Ascending aorta (tissue), 2 donors: ENCODE measurements at regions not wholly inside any gene's neighbourhood (a gene's known extent, or its start where the extent isn't known, plus 50 kb on each side); places are given as distances from the start of the nearest gene placed in this dataset.

ENCODE experiments used
- DNase-seq, 2 donors: peaks; one replicate each; pipeline ENCODE4 v3.0.0-alpha.2; 2019; ENCODE audit warnings: low spot score in 2 of 2
- H3K27ac ChIP-seq, 2 donors: fragments of 200-600 bp; sonication (generic); one replicate each; pipeline ENCODE4 v1.5.1; 2016 to 2017; ENCODE audit warnings: mild to moderate bottlenecking in 1 of 2
- H3K27me3 ChIP-seq: fragments of 200-600 bp; sonication (generic); one replicate; pipeline ENCODE4 v1.5.1; 2017
- H3K36me3 ChIP-seq, 2 donors: fragments of 200-600 bp; sonication (generic); one replicate each; pipeline ENCODE4 v1.5.1; 2016
- H3K4me1 ChIP-seq, 2 donors: fragments of 200-600 bp; sonication (generic); one replicate each; pipeline ENCODE4 v1.5.1; 2016 to 2017; ENCODE audit warnings: mild to moderate bottlenecking in 1 of 2
- H3K4me3 ChIP-seq, 2 donors: fragments of 200-600 bp; sonication (generic); one replicate each; pipeline ENCODE4 v1.5.1; 2016 to 2017; ENCODE audit warnings: mild to moderate bottlenecking in 1 of 2
- H3K9me3 ChIP-seq, 2 donors: fragments of 200-600 bp; sonication (generic); one replicate each; pipeline ENCODE4 v1.5.1; 2016
- intact Hi-C: fragments of 100-400 bp; cut with DNase I; formaldehyde crosslinking; loops from one replicate; pipeline ENCODE4 v1.15.1; 2023
- TF ChIP-seq, protein P1 (sequence below), 3 experiments: fragments of 200-600 bp in 2 of 3; fragments of 450-650 bp in 1 of 3; sonication (generic) in 2 of 3; IDR thresholded peaks; one replicate each; pipeline ENCODE4 v1.5.1; 2016 to 2019; ENCODE audit warnings: antibody characterized with exemption in 3 of 3, mild to moderate bottlenecking in 1 of 3, moderate library complexity in 1 of 3

DNA sequence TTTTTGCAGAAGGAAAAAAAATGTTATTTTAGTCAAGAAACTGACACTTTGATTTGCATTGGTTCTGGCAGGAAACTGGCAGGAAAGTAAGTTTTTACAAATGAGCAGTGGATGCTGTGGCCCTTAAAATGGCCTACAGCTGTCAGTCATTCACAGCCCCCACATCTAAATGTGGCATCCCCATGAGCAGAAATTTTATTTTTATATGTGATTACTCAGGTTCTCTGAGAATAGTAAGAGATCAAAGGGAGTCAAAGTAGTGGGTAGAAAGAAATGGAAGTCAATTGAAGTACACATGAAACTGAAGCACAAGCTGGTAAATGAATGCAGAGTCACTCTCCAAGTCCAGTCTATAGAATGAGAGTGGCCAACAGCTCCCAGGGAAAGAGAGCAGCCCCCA is 80.3 kb downstream of the ENC1 start:
- Histone ChIP-seq H3K36me3 (no peaks in the 10 kb centered on the region), H3K4me1 (no peaks in the 10 kb centered on the region), H3K27me3 (no peaks in the 10 kb centered on the region), H3K4me3 (no peak overlapping the region), H3K27ac (no peak overlapping the region), H3K9me3 (no peaks in the 10 kb centered on the region)
- intact Hi-C loops: no loop called here
- no peak for DNase-seq
- TF ChIP-seq, protein P1, sequence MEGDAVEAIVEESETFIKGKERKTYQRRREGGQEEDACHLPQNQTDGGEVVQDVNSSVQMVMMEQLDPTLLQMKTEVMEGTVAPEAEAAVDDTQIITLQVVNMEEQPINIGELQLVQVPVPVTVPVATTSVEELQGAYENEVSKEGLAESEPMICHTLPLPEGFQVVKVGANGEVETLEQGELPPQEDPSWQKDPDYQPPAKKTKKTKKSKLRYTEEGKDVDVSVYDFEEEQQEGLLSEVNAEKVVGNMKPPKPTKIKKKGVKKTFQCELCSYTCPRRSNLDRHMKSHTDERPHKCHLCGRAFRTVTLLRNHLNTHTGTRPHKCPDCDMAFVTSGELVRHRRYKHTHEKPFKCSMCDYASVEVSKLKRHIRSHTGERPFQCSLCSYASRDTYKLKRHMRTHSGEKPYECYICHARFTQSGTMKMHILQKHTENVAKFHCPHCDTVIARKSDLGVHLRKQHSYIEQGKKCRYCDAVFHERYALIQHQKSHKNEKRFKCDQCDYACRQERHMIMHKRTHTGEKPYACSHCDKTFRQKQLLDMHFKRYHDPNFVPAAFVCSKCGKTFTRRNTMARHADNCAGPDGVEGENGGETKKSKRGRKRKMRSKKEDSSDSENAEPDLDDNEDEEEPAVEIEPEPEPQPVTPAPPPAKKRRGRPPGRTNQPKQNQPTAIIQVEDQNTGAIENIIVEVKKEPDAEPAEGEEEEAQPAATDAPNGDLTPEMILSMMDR (IDR thresholded peaks at IDR 0.05): no peak

DNA sequence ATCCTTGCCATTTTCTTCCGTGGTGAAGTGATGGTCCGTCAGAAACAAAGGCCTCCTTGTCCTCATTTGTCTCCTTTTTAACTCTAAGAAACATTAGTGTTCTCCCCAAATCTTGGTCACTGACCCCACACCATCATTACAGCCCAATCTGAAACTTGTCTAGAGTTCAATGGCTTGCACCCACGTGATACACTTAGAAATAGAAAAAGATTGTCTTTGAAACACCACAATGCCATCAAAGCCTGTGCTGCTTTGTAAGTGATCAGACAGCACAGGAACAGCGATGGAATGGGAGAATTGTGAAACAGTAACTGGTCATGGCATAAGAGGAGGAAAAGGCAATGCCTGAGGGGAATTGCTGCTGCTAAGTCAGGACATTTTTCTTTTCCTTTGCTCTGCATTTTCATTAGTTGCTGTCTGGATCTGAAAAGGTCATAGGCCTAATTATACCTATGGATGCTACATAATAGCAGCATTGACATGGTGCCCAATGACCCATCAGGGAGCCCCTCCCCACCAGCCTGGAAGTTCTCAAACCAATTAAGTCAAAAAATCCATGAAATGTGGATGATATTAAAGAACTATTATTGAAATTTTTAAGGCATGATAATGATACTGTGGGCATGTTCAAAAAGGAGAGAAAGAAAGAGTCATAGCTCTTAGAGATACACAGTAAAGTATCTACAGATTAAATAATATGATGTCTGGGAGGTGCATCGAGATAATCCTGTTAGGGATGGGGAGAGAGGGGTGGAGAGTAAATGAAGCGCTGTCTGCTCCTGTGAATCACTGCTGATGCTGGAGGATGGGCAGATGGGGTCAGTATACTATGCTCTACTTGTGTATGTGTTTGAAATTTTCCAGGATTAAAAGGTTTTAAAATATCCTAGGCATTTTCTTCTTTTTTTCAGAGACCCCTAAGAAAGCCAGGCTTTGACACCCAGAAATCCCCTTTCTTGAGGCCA is 83.6 kb downstream of the ENC1 start:
- Histone ChIP-seq H3K4me1 (no peaks in the 10 kb centered on the region), H3K4me3 (no peak overlapping the region), H3K27me3 (no peaks in the 10 kb centered on the region), H3K36me3 (no peaks in the 10 kb centered on the region), H3K27ac (no peak overlapping the region), H3K9me3 (no peaks in the 10 kb centered on the region)
- DNase-seq: no peak
- intact Hi-C loops: no loop called here
- TF ChIP-seq, protein P1 (IDR thresholded peaks at IDR 0.05): no peak

DNA sequence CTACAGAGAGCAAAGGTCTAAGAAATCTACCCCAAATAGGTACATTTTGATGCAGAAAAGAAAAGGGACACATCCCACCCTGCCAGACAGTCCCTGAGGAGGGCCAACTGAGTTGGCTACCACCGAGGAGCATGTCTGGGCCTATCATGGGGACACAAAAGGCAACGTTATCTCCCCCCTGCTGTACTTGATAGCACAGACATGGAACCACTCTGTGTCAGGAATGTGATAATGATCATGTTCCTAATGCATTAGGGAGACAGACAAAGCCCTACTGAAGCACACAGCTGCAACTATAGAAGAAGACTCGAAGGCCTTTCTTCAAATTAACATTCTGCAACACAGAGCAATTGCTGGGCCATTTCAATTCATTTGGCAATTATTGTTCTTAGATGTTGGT is 84.5 kb downstream of the ENC1 start:
- no peak overlapping the region for H3K27ac ChIP-seq
- H3K4me3 ChIP-seq: no peak overlapping the region
- no peaks in the 10 kb centered on the region for H3K27me3 ChIP-seq
- DNase-seq: no peak
- no peaks in the 10 kb centered on the region for H3K4me1 ChIP-seq
- no peaks in the 10 kb centered on the region for H3K36me3 ChIP-seq
- H3K9me3 ChIP-seq: no peaks in the 10 kb centered on the region
- TF ChIP-seq, protein P1 (IDR thresholded peaks at IDR 0.05): no peak
- intact Hi-C loops: no loop called here

DNA sequence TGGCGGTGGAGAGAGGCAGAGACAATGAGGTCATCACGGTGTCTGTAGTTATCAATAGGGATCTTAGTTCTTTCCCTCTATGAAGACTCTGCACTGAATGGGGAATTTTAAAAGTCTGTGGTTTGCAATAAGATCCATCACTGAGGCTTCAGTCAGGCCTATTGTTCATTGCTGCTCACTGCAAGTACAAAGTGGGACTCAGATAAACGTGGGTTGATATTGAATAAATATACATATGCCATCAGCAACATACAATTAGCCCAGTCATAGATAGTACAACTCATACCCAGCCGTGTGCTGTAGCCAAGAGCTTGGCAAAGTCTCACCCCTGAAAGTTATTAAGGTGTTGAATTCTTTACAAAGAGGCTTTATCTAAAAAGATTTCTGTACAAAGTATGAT is 88.4 kb downstream of the ENC1 start:
- intact Hi-C loops: no loop called here
- TF ChIP-seq, protein P1 (IDR thresholded peaks at IDR 0.05): no peak
- Histone ChIP-seq H3K4me3 (no peak overlapping the region), H3K4me1 (no peaks in the 10 kb centered on the region), H3K27ac (no peak overlapping the region), H3K9me3 (no peaks in the 10 kb centered on the region), H3K27me3 (no peaks in the 10 kb centered on the region), H3K36me3 (no peaks in the 10 kb centered on the region)
- DNase-seq: no peak

DNA sequence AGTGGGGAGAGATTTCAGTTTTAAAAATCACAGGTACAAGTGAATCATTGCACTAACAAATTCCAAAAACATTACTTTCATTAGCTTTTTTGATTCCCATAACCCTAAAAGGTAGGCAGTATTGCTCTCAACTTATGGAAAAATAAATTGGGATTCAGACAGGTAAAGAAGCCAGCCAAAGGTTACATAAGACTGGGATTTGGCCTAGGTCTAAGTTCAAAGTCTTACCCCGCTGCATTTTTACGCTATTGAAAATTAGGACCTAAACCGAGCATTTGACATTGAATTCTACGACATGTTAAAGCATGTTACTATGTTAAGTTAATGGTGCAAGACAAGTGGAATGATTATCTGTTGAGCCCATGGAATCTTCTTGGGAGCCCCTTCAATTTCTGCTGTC is 89.6 kb downstream of the ENC1 start:
- Histone ChIP-seq H3K27me3 (no peaks in the 10 kb centered on the region), H3K4me3 (no peak overlapping the region), H3K27ac (no peak overlapping the region), H3K4me1 (no peaks in the 10 kb centered on the region), H3K36me3 (no peaks in the 10 kb centered on the region), H3K9me3 (no peaks in the 10 kb centered on the region)
- intact Hi-C loops: no loop called here
- TF ChIP-seq, protein P1 (IDR thresholded peaks at IDR 0.05): no peak
- DNase-seq: no peak
